T-helper 1 cell treated with Interleukin-12 subunit alpha and Interleukin-12 subunit beta and Interleukin-4 antibody, amounts not matched to agents 30 ng/mL and 1 ng/mL, for 36 hours (primary cell): ENCODE measurements at regions not wholly inside any gene's neighbourhood (a gene's known extent, or its start where the extent isn't known, plus 50 kb on each side); places are given as distances from the start of the nearest gene placed in this dataset.

Experiments
- intact Hi-C: fragments of 100-400 bp; cut with micrococcal nuclease; formaldehyde crosslinking; loops from one replicate; pipeline ENCODE4 v1.15.1; 2024

DNA sequence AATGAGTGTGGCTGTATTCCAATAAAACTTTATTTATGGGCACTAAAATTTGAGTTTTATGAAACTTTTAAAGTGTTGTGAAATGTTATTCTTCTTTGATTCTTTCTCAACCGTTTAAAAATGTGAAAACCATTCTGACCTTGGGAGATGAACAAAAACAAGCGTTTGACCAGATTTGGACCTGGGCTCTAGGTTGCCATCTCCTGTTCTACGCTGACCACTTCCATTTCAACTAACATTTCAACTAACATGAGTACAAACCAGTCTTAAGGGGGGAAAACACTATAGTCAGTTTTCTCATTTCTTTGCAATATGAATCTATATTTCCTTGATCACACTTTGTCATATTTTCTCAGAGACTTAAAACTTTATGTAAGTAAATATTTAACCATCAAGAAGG, 118.4 kb upstream of the IRX5 start:
- intact Hi-C loops, result no loop called here

- intact Hi-C loops, result no loop called here
Observed at GRCh38 chr16:54808890-54809289, 121.8 kb upstream of the IRX5 start.

DNA sequence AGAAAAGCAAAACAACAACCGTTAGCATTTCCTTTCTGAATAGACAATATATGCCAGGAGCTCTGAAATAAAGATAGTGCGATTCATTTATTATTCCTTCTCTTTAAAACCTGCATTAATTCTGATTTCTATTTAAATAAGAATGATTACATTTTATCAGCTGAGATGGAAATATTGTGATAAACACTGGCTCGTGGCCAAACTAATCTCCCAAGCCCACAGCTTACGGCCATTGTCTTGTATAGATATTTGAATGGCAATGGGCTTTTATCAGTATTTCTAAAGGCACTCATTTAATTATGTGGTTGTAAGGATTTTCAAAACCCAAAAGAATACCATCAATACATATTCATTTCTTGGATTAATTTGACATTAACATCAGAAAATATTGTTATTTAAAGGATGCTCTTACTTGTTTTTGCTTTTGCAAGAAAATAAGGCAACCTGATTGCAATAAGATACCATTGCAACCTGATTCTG, 123.7 kb upstream of the IRX5 start:
- intact Hi-C loops, result no loop called here

DNA sequence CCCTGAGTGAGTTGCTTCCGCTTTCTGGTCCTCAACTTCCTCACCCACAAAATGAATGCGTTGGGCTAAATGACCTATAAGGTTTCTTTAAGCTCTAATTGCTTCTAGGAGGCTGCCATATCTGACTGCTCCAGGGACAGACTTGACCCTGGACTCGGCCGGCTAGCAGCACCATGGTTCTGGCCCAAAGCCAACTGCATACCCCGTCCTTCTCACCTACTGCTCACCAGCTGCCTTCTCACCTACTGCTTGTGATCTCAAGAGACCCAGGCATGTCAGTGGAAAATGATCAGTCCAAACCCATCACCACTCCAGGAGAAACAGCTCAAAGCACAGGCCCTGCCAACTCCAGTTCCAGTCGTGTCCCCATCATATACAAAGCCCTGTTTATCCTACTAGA, 124.3 kb upstream of the IRX5 start:
- intact Hi-C loops, result no loop called here

GRCh38 chr16:54805648-54806047, 125.0 kb upstream of the IRX5 start:
- intact Hi-C loops, result no loop called here

DNA sequence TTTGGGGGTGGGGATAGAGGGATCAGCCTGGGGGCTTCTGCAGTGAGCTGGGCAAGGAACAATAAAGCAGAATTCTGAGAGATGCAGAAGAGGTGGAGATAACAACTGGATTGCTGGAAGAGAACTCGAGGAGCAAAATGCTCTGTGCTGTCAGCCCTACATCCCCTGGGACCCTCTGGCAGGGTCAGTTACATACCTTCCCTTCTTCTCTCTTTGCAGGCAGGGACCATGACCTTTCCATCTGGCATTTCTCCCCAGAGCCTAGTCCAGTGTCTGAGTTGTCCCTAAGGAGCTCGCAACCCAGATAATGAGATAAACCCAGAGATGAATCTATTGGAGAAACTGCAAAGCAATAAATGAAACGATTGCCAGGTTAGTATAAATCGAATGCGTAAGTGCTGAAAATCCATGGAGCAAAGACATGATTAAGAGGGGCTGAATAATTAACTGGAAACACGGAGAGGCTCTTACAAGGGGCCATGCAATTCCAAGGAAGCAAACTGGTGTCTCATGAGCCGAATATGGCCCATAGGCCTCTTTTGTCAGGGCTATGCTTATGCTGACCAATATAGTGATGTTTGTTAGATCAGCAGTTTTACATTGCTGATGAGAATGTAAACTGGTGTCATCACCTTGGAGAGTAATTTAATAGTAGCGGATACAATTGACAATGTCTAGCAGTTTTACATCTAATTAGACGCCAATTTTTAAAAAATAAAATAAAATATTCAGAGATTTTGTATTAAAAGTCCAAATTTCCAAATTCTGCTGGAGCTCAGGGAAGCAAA, 129.4 kb upstream of the IRX5 start:
- intact Hi-C loops, result no loop called here

DNA sequence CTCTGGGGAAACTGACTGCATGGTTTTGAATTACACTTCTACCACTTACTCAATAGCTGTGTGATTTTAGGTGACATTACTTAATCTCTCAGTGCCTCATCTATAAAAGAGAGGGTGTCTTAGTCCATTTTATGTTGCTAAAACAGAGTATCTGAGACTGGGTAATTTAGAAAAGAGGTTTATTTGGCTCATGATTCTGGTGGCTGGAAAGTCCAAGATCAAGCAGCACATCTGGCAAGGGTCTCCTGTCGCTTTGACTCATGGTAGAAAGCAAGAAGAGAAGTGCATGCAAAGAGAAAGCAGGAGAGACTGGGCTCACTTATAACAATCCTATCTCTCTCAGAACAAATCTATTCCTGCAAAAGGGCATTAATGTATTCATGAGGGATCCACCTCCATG, 132.4 kb upstream of the IRX5 start:
- intact Hi-C loops, result no loop called here

- intact Hi-C loops, result no loop called here
Observed at GRCh38 chr16:54796211-54796610, 134.5 kb upstream of the IRX5 start.

- intact Hi-C loops, result no loop called here
Observed at GRCh38 chr16:54792811-54793210, 137.9 kb upstream of the IRX5 start.

DNA sequence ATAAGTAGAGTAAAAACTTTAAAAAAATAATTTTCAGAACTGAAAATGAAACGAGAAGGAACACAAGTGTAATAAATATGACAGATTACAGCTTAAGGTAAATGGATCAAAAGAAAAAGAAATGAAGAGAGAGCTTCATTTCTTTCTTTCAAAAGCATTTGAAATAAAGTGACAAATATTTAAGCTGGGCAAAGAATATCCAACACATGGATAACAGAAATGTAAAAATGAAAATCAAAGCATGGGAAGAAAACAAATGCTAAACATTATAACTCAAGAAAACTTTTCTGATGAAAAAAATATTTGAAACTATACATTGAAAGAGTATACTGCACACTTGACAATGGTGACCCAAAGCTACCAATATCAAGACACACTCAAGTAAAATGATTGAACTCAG, 143.6 kb upstream of the IRX5 start:
- intact Hi-C loops, result no loop called here

GRCh38 chr16:54783980-54784379, 146.7 kb upstream of the IRX5 start:
- intact Hi-C loops, result no loop called here

DNA sequence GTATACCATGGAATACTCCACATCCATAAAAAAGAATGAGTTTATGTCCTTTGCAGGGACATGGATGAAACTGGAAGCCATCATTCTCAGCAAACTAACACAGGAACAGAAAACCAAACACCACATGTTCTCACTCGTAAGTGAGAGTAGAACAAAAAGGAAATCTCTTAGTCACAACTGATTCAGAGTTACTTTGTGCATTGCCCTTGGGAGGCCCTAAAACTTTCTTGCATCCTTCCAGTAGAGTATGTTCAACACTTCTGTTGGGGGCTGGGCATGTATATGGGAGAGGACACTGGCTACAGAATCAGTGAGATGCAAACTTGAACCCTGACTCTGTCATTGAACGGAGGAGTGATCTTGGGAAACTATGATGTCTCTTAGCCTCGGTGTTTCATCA, 147.4 kb upstream of the IRX5 start:
- intact Hi-C loops, result no loop called here

DNA sequence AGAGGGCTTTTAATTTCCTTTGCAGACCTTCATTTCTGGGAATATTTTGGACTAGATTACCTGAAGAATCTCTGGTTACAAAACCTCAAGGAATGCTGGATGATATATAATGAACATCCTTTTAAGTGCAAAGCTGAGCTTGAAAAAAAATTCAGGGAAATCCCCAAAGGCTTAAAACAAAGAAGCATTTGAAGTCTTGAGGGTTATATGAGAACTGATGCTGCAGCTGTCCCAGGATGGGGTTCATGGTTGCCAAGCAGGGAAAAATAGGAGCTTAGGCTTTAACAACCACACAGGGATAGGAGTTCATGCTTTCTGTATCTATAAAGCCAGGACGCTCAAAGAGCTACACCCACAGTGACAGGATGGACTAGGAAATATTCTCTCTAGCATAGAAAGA, 150.4 kb upstream of the IRX5 start:
- intact Hi-C loops, result no loop called here

- intact Hi-C loops, result no loop called here
Observed at GRCh38 chr16:54779549-54779948, 151.1 kb upstream of the IRX5 start.

GRCh38 chr16:54774768-54775167, 155.9 kb upstream of the IRX5 start:
- intact Hi-C loops, result no loop called here

DNA sequence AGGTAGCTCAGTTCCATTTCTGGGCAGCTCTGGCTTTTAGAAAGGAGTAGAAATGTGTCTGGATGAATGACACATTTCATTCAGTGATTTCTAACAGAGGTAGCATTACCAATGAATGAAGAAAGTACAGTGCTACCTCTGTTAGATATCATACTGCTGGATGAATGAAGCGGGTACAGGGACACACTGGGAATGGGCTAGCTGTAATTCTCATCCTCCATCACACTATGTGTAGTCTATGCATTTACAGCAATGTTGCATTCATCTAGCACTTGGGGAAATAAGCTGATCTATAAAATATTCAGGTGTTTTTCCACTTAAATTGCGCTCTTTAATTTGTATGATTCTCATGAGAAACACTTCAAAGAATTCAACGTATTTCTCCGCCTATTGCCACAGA, 158.3 kb upstream of the IRX5 start:
- intact Hi-C loops, result no loop called here

GRCh38 chr16:54766355-54766754, 164.3 kb upstream of the IRX5 start:
- intact Hi-C loops, result no loop called here

GRCh38 chr16:54750249-54750648, 180.4 kb upstream of the IRX5 start:
- intact Hi-C loops, result no loop called here

DNA sequence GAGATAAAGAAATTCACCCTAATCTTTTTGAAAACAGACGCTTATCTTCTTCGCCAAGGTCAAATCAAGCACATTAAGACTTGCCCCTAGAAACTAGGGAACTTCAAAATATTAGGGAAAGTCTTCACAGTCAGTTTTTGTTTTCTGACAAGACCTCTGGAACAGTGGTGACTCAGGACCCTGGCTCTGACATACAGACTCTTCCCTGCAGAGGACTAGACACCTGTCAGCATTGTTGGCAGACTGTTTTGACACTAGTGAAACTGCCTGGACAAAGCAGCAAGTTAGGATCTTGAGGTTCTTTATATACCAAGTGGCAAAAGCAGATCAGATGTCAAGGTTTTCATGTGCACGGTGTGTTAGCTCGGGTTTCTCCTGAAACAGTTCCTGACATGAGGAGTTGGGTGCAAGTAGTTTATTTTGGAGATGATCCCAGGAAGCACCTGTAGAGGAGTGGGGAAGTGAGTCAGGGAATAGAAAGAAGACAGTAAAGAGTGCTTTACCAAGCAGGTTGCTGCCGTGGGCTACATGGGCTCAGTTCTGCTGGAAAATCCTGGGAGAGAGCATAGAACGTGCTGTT, 182.0 kb upstream of the IRX5 start:
- intact Hi-C loops, result no loop called here

GRCh38 chr16:54746596-54746995, 184.1 kb upstream of the IRX5 start:
- intact Hi-C loops, result no loop called here

- intact Hi-C loops, result no loop called here
Observed at GRCh38 chr16:54744998-54745397, 185.7 kb upstream of the IRX5 start.

DNA sequence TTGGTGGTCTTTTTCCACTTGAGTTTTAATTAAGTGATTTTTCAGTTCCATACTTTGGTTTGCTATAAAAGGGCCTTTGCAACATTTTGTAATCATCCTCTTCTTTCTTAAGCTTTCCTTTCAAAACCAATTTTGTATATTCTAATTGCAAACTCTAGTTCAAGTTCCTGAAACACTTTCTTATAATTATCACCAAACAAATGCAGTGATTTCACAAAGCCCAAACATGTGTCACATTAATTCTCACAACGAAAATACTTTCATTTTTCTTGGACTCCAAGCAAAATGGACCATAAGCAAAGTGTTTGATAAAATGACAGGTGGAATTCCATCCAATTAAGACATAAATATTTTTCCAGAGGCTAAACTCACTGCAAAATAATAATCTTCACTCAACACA, 188.2 kb upstream of the IRX5 start:
- intact Hi-C loops, result no loop called here

GRCh38 chr16:54739381-54739780, 191.3 kb upstream of the IRX5 start:
- intact Hi-C loops, result no loop called here
